GM20431 (cell line): ENCODE measurements at regions not wholly inside any gene's neighbourhood (a gene's known extent, or its start where the extent isn't known, plus 50 kb on each side); places are given as distances from the start of the nearest gene placed in this dataset.

ENCODE experiments used
- in situ Hi-C: fragments of 300-500 bp; cut with MseI, MboI; formaldehyde crosslinking; loops from one replicate; pipeline ENCODE4 v1.15.0; 2020; ENCODE audit warnings: low sequenced_read_pairs; ENCODE audit not compliant: unreplicated experiment

DNA sequence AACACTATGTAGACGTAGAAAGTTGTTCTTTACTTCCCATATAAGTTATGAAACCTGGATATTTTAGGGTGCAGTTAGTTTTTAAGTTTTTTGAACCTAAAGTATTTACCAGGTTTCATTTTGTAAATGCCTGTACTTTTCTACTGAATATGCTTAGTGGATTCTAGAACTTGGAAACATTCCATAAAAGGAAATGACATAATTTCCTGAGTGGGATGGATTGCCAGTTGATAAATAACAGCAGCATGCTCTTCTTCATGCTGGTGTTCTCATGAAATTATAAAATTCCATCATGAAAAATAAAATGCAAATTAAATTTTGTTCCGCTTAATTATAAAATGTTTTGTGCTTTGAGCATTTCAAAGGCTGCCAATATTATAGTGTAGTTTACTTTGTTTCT, 362.2 kb upstream of the PCDH20 start:
- in situ Hi-C loops, result no loop called here

DNA sequence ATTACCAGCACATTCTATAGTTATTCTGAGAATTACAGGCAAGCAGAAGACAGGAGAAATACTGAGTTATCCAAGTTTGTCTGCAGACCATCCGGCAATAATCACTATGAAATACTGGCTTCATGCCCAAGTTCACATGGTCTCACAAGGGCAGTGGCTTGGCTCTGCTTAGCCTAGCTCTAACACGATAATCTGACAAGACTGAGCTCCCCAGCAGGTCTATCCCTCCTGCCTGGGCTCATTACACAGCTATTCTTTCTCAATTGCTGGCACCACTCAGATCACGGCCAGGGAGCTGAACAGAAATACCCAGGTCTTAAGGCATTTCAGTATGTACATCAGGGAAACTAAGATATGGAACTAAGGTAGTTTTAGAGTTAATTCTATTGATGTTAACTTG, 361.6 kb upstream of the PCDH20 start:
- in situ Hi-C loops, result no loop called here

DNA sequence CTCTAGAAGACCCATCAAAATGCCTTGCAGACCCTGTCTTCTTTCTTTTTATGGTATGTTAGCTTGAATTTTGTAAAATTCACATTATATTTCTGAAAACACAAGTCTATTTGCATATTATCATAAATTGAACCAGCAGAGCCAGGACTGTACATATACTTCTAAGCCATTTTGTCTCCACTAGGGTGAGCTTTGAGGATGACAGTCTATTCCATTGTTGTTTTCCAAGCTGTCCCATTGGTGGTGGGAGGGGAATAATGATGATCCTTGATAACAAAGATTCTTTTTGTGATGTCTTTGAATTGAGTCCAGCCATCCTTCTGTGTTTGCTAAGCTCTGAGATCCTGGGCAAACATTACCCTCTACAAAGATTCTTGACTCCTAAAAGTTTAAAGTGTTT, 359.3 kb upstream of the PCDH20 start:
- in situ Hi-C loops, result no loop called here

DNA sequence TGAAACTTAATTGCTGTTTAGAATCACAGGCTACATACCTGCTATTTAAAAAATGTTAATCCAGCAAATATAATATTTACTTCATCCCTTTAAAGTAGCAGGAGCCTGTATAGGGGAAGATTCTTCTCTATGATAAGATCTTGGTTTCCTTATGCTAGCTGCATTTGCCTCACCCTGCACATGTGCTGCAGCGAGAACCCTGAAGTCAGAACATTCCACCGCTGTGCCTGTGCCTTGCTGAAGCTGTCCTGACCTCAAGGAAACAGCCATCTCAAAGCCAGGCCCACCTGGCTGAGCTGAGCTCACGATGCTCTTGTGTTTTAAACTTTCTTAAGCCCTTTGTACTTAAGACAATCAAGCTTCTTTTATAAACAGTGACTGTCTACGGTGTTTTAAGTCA, 355.0 kb upstream of the PCDH20 start:
- in situ Hi-C loops, result no loop called here

DNA sequence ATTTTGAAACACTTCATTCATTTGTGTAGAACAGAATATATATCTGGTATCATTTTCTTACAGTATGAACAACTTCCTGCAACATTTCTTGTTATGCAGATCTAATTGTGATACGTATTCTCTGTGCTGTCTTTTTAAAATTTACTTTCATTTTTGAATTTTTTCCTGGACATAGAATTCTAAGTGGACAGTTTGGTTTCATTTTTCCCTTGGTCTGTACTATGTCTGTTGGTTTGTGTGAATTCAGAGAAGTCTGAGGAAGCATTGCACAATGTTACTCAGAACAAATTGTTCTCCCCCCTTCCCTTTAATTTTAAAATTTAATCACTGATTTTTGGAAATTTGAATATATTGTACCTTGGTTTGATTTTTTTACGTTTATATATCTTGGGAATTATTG, 352.5 kb upstream of the PCDH20 start:
- in situ Hi-C loops, result no loop called here

DNA sequence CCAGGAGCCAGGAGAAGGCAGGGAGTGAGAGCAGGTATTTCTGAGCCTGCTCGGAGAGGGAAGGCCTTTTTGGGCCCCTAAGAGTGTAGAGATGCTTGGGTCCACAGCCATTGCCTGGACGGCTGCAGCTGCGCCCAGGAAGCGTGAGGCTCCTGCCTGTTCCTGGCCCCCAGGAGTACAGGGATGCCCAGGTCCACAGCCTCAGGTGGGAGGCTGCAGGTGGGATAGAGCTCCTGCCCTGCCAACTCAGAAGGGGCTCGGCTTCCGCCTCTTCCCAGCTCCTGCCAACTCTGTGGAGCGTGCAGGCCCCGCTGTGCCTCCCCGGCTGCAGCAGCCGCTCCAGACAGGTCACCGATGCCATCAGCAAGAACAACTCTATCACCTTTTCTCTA, 351.0 kb upstream of the PCDH20 start:
- in situ Hi-C loops, result no loop called here

DNA sequence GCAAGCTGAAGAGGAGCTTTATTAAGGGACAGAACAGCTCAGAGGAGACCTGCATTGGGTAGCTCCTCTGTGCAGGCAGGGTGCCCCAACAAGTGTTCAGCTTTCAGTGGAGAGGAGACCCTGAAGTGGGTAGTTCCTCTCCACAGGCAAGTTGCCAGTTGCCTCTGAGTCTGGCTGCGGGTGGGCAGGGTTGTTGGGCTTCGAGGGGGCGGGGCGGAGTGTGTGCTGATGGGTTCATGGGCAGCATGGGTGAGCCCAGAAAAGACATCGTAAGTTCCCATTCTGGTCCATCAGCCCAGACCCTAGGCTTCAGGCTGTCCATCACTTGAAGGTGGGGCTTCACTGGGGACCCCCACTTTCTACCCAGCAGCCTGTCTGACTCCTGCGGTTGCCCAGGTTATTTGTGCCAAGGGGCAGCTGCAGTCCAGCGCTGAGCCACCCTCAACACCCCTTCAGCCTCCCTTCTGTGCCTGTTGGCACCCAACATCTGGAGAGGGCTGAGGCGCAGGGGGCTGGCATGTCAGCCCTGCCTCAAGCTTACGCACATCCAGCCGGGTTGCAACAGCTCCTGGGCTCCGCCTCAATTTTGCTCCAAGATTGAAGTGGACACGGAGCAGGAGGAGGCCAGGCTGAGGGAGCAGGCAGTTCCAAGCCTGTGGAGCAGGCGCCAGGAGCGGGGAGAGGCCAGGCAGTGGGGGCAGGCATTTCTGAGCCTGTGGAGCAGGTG, 350.5 kb upstream of the PCDH20 start:
- in situ Hi-C loops, result no loop called here

DNA sequence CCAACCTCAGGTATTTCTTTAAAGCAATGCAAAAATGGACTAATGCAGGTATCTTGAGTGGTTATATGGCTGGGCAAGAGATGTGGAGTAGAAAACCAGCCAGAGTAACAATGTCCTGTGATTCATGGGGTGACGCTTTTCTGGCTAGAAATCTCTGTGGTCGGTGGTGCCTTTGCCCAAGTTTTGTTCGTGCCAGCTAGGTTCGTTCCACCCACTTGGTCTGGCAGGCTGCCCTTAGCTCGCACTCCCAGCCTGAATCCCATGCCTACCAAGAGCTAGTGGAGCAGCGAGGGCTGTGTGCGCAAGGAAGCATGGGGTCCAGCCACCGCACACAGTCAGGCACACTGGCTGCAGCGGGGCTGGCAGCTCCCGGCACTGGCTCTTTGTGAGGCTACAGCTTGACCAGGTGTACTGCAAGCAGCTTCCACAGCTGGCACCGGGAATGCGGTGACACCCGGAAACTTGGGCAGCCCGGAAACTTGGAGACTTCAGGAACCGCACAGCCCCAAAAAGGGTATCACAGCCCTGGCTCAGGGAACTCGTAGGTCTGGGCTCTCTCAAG, 349.6 kb upstream of the PCDH20 start:
- in situ Hi-C loops, result no loop called here

DNA sequence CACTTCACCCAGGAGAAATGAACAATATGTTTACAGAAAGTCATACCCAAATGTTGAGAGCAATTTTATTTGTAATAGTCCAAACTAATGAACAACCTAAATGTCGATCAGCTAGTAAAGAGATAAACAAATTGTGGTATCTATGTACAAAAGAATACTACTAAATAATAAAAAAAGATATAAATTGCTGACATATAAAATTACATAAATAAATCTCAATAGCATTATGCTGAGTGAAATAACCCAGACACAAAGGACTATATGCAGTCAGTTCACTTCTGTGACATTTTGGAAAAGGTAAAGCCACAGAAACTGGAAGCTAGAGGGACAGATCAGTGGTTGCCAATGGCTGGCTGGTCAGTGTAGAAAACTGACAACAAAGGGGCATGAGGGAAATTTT, 346.0 kb upstream of the PCDH20 start:
- in situ Hi-C loops, result no loop called here

DNA sequence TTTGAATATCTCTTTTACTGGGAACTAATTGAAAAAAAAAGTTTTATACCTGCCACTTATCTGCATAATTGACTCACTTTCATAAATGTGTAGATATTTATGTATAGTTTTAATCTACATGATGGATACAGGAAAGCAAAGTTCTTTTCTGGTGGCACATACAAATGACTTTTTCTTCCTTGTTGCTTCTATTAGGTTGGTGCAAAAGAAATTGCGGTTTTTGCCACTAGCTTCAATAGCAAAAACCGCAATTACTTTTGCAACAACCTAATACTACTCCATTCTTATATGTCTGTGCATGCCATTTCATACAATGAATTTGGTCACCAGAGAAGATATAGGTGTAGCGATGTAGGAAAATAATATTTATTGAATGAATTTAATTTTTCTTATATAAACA, 344.5 kb upstream of the PCDH20 start:
- in situ Hi-C loops, result no loop called here

DNA sequence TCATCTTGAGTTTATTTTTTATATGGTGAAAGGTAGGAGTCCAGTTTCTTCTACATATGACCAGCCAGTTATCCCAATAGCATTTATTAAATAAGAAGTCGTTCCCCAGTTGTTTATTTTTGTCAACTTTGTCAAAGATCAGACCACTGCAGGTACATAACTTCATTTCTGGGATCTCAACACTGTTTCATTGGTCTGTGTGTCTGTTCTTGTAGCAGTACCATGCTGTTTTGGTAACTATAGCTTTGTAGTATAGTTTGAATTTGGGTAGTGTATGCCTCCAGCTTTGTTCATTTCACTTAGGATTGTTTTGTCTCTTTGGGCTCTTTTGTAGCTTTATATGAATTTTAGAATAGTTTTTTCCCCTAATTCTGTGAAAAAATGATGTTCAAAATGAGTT, 340.4 kb upstream of the PCDH20 start:
- in situ Hi-C loops, result no loop called here

DNA sequence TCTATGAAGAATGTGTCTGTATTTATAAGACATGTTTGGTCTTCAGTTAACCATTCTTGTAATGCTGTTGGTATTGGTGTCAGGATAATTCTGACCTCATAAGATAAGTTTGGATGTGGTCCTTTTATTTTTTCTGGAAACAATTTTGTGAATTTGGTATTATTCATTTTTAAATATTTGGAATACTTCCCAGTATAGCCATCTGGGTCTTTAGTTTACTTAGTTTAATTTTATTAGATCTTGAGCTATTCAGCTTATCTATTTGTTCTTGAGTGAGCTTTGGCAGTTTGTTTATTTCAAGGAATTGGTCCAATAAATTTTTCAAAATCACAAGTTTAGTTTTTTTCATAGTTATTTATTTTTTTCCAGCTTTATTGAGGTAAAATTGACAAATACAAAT, 335.4 kb upstream of the PCDH20 start:
- in situ Hi-C loops, result no loop called here

DNA sequence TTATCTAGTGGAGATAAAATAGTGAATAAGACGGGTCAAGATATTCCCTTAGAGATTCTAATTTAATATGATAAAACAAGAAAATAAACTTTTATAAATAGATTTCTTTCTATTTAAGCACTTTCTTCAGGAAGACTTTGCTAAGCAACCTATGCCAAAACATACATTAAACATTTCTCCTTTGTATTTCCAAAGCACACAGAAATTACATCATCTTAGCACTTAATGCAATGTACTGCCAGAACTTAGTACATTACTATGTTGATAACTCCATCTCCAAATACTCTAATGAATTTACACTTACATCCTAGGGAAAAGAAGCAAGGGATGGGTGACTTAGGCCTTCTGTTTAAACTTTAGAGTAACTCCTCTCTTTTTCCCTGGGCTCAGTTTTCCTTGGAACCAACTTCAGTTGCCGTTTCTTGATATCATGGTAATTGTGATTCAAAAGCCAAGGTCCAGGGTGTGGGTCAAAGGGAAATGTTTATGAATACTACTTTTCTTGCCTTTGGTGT, 322.6 kb upstream of the PCDH20 start:
- in situ Hi-C loops, result no loop called here

DNA sequence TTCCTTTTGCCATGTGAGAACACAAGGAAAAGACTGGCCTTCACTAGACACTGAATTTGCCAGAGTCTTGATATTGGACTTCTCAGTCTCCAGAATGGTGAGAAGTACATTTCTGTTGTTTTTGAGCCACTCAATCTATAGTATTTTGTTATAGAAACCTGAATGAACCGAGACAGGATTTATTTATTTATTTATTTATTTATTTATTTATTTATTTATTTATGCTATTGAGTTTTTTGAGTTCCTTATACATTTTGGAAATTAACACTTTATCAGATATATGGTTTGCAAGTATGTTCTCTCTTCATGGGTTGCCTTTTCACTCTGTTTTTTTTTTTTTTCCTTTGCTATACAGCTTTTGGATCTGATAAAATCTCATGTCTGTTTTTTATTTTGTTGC, 319.0 kb upstream of the PCDH20 start:
- in situ Hi-C loops, result no loop called here

DNA sequence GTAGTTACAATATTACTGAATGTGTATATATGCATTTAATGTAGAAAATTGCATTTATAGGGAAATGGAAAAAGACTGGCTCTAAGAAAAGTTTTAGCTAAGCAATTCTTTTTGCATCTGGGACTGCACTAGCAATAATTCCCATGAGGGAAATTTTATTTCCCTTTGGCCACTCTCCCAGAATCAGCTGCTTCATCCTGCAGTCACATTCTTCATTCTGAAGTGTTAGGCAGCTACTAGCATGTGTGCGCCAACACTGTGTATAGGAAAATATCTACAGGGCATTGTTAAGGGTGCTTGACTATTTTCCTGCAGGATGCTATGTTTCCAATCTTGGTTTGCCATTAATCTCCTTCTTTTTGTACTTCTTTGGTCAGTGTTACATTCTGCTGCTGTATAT, 312.8 kb upstream of the PCDH20 start:
- in situ Hi-C loops, result no loop called here

DNA sequence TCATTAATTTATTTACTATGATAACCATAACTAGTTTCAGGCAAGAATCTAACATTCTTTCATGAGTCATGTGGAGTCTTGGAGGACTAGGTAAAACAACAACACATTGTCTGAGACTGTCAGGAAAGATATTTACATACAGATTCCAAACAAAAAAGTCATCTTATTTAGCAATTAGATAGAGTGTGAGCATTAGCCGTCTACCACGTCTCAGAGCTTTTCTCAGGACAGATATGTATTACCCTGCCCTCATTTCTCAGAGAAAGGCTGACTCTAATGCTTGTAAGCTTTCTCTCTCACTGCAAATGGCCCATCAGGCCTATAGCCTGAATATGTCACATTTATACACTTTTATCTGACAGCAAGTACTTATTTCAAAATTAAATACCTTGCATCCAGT, 312.1 kb upstream of the PCDH20 start:
- in situ Hi-C loops, result no loop called here

DNA sequence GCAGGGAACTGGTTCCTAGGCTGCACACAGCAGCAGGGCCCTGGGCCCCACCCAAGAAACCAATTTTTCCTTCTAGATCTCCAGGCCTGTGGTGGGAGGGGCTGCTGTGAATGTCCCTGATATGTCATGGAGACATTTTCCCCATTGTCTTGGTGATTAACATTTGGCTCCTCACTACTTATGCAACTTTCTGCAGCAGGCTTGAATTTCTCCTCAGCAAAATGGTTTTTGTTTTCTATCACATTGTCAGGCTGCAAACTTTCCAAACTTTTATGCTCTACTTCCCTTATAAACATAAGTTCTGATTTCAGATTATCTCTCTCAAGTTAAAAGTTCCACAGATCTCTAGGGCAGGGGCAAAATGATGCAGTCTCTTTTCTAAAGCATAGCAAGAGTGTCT, 310.2 kb upstream of the PCDH20 start:
- in situ Hi-C loops, result no loop called here

DNA sequence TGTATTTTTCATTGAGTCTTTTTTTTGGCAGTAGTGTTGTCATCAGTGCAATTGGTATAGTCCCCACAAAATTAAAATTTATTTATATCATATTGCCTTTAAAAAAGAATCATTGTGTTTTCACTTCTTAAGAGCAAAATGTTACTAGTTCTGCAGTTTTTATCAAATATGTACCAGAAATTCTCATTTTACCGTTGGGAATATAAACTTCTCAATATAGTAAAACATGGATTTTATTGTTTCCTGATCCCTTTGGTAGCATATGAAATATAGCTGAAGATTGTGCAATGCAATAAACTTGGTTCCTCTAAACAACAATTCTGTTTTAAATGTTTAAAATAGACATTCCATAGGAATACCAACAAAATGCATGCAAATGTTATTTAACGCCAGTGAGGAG, 306.5 kb upstream of the PCDH20 start:
- in situ Hi-C loops, result no loop called here

DNA sequence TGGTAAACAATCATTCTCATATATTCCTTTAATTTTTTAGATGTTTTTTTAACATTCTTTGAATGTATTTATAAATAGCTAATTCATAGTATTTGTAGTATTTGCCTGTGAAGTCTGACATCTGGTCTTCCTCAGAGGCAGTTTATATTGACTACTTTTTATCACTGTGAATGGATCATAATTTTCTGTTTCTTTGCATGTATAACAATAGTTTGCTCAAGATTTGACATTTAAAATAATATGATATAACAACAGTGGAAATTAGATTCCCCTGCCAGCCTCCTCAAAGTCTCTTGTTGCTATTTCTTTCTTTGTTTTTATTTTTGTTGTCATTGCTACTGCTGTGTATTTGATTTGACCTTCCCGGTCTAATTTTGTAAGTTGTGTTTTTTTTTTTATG, 297.0 kb upstream of the PCDH20 start:
- in situ Hi-C loops, result no loop called here

DNA sequence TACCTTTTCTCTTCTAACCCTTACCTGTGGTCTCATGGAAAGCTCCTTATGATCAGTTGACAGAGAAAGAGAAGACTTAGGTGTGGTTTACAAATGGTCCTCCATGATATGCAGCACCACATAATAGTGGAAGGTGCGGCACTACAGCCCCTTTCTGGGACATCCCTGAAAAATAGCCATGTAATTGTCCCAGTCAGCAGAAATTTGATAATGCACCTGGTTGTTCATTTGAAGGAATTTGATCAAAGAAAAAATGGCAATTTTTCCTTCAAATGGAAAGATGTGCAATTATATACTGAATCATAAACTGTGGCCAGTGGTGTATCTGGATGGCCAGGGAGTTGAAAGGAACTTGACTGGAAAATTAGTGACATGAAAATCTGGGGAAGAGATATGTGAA, 293.6 kb upstream of the PCDH20 start:
- in situ Hi-C loops, result no loop called here

DNA sequence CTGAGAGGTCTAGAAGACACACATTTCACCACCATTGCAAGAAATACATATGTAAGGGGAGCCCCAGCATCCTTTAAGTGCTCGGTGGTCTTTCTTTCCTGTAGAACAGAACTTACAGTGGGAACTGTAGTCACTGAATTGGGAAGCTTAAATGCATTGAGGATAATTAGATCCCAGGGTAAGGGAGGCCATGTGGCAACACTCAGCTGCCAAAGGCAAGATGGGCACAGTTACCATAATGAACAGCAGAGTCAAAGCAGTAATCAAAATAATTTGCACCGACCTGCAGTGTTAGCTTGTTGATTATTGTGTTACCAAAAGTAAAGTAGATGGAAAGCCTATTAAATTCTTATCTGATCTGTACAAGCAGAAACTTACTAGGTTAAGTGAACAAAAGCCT, 291.2 kb upstream of the PCDH20 start:
- in situ Hi-C loops, result no loop called here

DNA sequence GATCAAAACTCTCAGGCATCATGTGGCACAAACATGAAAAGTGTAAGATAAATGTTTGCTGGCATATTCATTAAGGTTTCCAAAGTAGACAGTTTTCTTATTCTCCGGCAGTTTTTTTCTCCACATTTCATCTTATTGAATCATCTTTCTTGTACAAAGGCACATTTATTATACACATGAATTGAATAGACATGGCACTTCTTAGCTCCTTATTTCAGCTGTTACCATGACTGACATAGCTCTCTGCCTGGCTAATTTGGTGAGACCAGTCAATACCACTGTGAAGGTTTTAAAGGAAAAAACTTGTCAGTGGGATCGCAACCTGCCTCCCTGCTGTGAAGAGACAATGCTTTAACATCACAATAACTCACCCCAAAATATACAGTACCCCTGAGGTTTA, 285.0 kb upstream of the PCDH20 start:
- in situ Hi-C loops, result no loop called here
